HEK293T (cell line): ENCODE measurements at regions not wholly inside any gene's neighbourhood (a gene's known extent, or its start where the extent isn't known, plus 50 kb on each side); places are given as distances from the start of the nearest gene placed in this dataset.

Experiments
- CTCF ChIA-PET: fragments of 350-600 bp; formaldehyde crosslinking; extraction: SDS; loops from one replicate; lab custom pipeline; 2021; ENCODE audit warnings: antibody characterized with exemption, inconsistent platforms; lab: Yijun Ruan, JAX
- POLR2A ChIA-PET: fragments of 350-600 bp; formaldehyde crosslinking; extraction: SDS; loops from one replicate; lab custom pipeline; 2020; ENCODE audit warnings: antibody characterized with exemption, inconsistent platforms; lab: Yijun Ruan, JAX
- DNase-seq: peaks from one replicate; pipeline ENCODE4 v3.0.0; 2012; ENCODE audit warnings: mixed read lengths; ENCODE audit errors: extremely low spot score
- ARNT ChIP-seq: fragments of 450-650 bp; IDR thresholded peaks from 2 replicates; pipeline ENCODE4 v1.6.1; 2017; ENCODE audit warnings: mild to moderate bottlenecking
- BHLHE40 ChIP-seq: fragments of 450-650 bp; IDR thresholded peaks from 2 replicates; pipeline ENCODE4 v1.6.1; 2016; ENCODE audit warnings: mild to moderate bottlenecking, moderate library complexity, borderline replicate concordance
- CTBP1 ChIP-seq: fragments of 450-650 bp; IDR thresholded peaks from 2 replicates; pipeline ENCODE4 v1.6.1; 2016; ENCODE audit warnings: borderline replicate concordance
- ELF4 ChIP-seq: fragments of 450-650 bp; IDR thresholded peaks from 2 replicates; pipeline ENCODE4 v1.6.1; 2017; ENCODE audit warnings: antibody characterized with exemption
- FOXA1 ChIP-seq: fragments of 450-650 bp; IDR thresholded peaks from 2 replicates; pipeline ENCODE4 v1.6.1; 2016; ENCODE audit warnings: mild to moderate bottlenecking
- FOXK2 ChIP-seq: fragments of 450-650 bp; IDR thresholded peaks from 2 replicates; pipeline ENCODE4 v1.6.1; 2016; ENCODE audit warnings: mild to moderate bottlenecking
- FOXM1 ChIP-seq: fragments of 450-650 bp; IDR thresholded peaks from 2 replicates; pipeline ENCODE4 v1.6.1; 2017; ENCODE audit warnings: mild to moderate bottlenecking, borderline replicate concordance
- HDGF ChIP-seq: fragments of 450-650 bp; IDR thresholded peaks from 2 replicates; pipeline ENCODE4 v1.6.1; 2017; ENCODE audit warnings: antibody characterized with exemption, borderline replicate concordance
- L3MBTL2 ChIP-seq: fragments of 450-650 bp; conservative IDR thresholded peaks from 2 replicates; pipeline ENCODE4 v1.6.1; 2016; ENCODE audit warnings: mild to moderate bottlenecking
- LEF1 ChIP-seq: fragments of 450-650 bp; IDR thresholded peaks from 2 replicates; pipeline ENCODE4 v1.6.1; 2017; ENCODE audit warnings: mild to moderate bottlenecking, borderline replicate concordance
- NFRKB ChIP-seq: fragments of 450-650 bp; IDR thresholded peaks from 2 replicates; pipeline ENCODE4 v1.6.1; 2016; ENCODE audit warnings: mild to moderate bottlenecking, moderate library complexity
- PKNOX1 ChIP-seq: fragments of 450-650 bp; IDR thresholded peaks from 2 replicates; pipeline ENCODE4 v1.6.1; 2016
- SP1 ChIP-seq: fragments of 450-650 bp; IDR thresholded peaks from 2 replicates; pipeline ENCODE4 v1.6.1; 2017
- SUZ12 ChIP-seq: fragments of 450-650 bp; IDR thresholded peaks from 2 replicates; pipeline ENCODE4 v1.6.1; 2016; ENCODE audit warnings: mild to moderate bottlenecking
- TARDBP ChIP-seq: fragments of 450-650 bp; IDR thresholded peaks from 2 replicates; pipeline ENCODE4 v1.6.1; 2016
- ZNF384 ChIP-seq: fragments of 450-650 bp; IDR thresholded peaks from 2 replicates; pipeline ENCODE4 v1.6.1; 2016

GRCh38 chr3:19065027-19065426 is 83.3 kb upstream of the KCNH8 start:
- POLR2A ChIA-PET = no interaction called here
- DNase-seq = peak; percentile 5
- CTCF ChIA-PET = interaction anchor here (0.7 to 1.0 kb wide), 2 partner anchors 212 to 1008 kb away, joined by 3 to 4 read pairs; no protein-coding TSS in a partner anchor
- TF ChIP-seq L3MBTL2 = no peak
- TF ChIP-seq ARNT = no peak
- TF ChIP-seq TARDBP = no peak
- TF ChIP-seq BHLHE40 = no peak
- TF ChIP-seq SUZ12 = no peak
- TF ChIP-seq ELF4 = no peak
- no peak for TF ChIP-seq LEF1
- no peak for TF ChIP-seq NFRKB
- TF ChIP-seq PKNOX1 = no peak
- no peak for TF ChIP-seq FOXK2

GRCh38 chr3:19063936-19064335 is 84.4 kb upstream of the KCNH8 start:
- TF ChIP-seq FOXA1 = no peak
- TF ChIP-seq SP1 = no peak
- no peak for TF ChIP-seq FOXM1
- TF ChIP-seq PKNOX1 = no peak
- TF ChIP-seq HDGF = no peak
- no peak for TF ChIP-seq ARNT
- no peak for TF ChIP-seq SUZ12
- TF ChIP-seq FOXK2 = no peak
- no peak for TF ChIP-seq ZNF384
- CTCF ChIA-PET = interaction anchor here (0.7 kb wide), 1 partner anchor 806 kb away, joined by 3 read pairs; no protein-coding TSS in a partner anchor
- DNase-seq = no peak
- POLR2A ChIA-PET = no interaction called here

GRCh38 chr3:19060404-19060803 is 87.9 kb upstream of the KCNH8 start:
- POLR2A ChIA-PET = no interaction called here
- DNase-seq = no peak
- no peak for TF ChIP-seq NFRKB
- TF ChIP-seq CTBP1 = no peak
- no peak for TF ChIP-seq LEF1
- TF ChIP-seq L3MBTL2 = no peak
- no peak for TF ChIP-seq FOXK2
- TF ChIP-seq FOXM1 = no peak
- TF ChIP-seq SUZ12 = no peak
- no peak for TF ChIP-seq ELF4
- TF ChIP-seq ARNT = no peak
- no peak for TF ChIP-seq TARDBP
- TF ChIP-seq HDGF = no peak
- no peak for TF ChIP-seq ZNF384
- TF ChIP-seq FOXA1 = no peak
- no peak for TF ChIP-seq BHLHE40
- TF ChIP-seq SP1 = no peak
- TF ChIP-seq PKNOX1 = no peak
- CTCF ChIA-PET = no interaction called here

- no peak for TF ChIP-seq CTBP1
- TF ChIP-seq FOXA1 = no peak
- no peak for TF ChIP-seq ZNF384
- TF ChIP-seq NFRKB = no peak
- no peak for TF ChIP-seq FOXM1
- TF ChIP-seq SUZ12 = no peak
- no peak for TF ChIP-seq L3MBTL2
- no peak for TF ChIP-seq LEF1
- no peak for TF ChIP-seq ARNT
- TF ChIP-seq FOXK2 = no peak
- TF ChIP-seq HDGF = no peak
- TF ChIP-seq SP1 = no peak
- no peak for TF ChIP-seq BHLHE40
- TF ChIP-seq PKNOX1 = no peak
- no peak for TF ChIP-seq ELF4
- TF ChIP-seq TARDBP = no peak
- DNase-seq = no peak
- ChIA-PET CTCF (no interaction called here), POLR2A (no interaction called here)
These were observed 95.4 kb upstream of the KCNH8 start for GRCh38 chr3:19052874-19053273.

- ChIA-PET CTCF (no interaction called here), POLR2A (no interaction called here)
- TF ChIP-seq LEF1 (no peak), SUZ12 (no peak), SP1 (no peak), CTBP1 (no peak), ARNT (no peak), HDGF (no peak), ZNF384 (no peak), FOXA1 (no peak)
- no peak for DNase-seq
These were observed 101.9 kb upstream of the KCNH8 start for GRCh38 chr3:19046440-19046839.

GRCh38 chr3:19030522-19030839 is 117.8 kb upstream of the KCNH8 start:
- TF ChIP-seq BHLHE40 (no peak), LEF1 (no peak)
- POLR2A ChIA-PET = no interaction called here
- CTCF ChIA-PET = no interaction called here
- DNase-seq = no peak
